ENCODE measurements at regions not wholly inside any gene's neighbourhood (a gene's known extent, or its start where the extent isn't known, plus 50 kb on each side); places are given as distances from the start of the nearest gene placed in this dataset.
A peak's percentile ranks its signal among the peaks of the same experiment; 100 is the strongest.

DNA sequence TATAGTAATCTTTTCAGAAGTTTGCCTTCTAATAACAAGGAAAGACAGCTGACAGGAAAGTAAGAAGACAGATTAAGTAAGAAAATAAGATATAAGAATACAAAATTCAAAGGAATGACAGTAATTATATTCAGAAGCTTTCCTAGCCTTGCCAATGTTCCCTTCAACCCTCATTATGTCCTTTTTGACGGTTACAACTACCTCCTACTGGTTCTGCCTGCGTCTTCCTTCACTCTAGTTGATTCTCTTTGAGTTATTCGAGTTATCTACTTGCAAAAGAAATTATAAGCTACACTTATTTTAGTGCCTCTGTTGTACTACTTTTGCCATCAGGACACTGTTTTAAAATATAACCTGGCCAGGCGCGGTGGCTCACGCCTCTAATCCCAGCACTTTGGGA is 218.9 kb upstream of the GYPC start:
- DNase-seq: no peak

DNA sequence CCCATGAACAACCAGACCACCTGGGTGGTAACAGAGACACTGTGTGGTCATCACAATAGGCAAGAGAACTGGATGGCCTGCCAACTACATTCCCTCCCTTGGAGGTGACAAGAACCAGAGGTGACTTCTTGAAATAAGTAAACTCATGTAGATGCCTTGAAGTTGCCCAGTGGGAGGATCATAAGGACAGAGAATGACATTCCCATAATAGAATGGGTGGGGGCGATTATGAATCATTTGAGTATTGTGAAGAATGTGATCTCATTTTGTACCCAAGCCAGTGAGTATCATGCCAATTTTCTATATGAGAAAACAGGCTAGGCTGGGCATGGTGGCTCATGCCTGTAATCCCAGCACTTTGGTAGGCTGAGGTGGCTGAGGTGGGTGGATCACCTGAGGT is 211.4 kb upstream of the GYPC start:
- DNase-seq: no peak

DNA sequence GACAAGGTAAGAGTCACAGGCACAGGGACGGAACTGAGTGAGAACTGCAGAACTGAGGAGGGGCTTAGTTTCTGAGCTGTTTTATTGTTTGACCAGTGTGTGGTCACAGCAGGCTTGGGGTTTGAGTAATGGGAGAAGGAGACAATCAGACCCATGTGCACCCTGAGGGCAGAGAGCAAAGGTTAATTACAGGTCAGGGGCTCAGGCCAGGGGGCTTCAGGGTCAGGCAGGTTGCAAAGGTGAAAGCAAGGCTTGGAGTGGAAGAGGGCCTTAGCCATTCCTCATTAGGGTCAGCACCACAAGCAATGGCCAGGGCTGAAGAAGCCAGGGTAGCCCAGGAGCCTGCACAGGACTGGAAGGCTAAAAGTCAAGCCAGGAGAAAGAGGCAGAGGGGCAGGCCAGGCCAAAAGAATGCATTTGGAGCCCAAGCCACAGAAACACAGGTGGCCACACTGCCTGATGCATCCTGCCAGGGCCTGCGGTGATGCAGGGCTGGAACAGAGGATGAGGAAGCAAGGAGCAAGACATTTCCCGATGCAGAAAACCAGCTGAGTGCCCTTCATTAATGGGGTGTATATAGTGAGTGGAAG is 209.8 kb upstream of the GYPC start:
- DNase-seq: no peak

DNA sequence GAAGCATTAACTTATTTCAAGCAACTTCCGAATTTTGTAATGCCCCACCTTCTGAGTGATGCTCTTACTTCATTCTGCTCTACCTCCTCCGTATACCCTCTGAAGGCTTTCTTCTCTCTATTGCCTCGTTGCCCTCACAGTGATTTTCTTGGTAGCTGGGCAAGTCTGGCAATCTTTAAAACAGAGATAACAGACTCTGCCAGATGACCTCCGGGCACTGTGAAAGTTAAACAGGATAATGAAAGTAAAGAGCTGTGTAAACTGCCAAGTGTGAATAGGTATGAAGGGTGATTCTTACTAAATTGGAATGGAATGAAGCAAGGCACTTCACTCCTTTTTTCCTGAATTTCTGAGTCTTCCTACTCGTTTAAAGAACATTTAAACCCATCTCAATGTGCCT is 207.3 kb upstream of the GYPC start:
- no peak for DNase-seq

DNA sequence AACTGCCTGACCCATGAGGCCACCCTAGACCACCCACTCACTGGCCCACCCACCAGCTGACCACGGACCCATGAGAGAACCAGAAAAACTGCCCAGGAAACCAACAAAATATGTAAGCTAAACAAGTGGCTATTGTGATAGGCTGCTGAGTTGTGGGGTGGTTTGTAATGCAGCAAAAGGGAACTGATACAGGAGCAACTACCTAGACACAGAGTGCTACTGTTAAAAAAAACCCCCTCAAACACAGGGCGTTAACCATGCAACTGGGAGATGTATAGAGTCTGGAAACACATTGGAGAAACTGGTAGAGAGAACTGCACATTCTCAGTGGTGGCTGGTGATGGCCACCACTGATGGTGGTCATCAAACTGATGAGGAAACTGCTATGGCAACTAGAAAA is 206.3 kb upstream of the GYPC start:
- no peak for DNase-seq

DNA sequence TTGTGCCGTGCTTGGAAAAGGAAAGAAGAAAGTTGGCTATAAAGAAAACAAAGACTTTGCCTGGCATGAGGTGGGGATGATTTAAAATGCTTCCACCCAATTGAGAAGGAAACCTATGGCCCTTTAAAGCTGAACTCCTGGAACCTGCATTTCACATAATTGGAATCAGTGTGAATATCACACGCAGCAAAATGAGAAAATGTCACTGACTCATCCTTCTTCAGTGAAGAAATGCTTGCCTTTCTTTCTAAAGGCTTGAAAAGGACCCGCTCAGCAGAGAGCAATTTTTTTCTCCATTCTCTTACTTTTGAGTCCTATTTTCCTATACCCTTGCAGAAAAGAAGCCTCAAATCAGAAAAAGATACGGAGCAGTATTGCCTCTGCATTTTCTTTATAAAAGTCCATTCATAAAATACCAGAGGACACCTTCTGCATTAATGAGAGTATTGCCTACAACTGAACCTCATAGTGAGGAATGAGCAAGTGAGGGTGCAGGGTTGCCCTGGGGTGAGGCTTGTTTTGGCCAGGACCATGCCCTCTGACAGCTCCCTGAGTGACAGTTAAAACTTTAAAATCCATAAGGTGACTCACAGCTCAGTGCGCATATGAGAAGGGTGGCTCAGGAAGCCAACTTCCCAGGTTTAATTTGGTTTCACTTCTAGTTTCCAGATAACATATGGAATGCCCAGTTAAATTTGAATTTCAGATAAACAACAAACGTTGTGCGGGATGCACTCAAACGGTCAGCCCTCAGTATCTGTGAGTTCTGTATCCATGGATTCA is 191.9 kb upstream of the GYPC start:
- DNase-seq: no peak

DNA sequence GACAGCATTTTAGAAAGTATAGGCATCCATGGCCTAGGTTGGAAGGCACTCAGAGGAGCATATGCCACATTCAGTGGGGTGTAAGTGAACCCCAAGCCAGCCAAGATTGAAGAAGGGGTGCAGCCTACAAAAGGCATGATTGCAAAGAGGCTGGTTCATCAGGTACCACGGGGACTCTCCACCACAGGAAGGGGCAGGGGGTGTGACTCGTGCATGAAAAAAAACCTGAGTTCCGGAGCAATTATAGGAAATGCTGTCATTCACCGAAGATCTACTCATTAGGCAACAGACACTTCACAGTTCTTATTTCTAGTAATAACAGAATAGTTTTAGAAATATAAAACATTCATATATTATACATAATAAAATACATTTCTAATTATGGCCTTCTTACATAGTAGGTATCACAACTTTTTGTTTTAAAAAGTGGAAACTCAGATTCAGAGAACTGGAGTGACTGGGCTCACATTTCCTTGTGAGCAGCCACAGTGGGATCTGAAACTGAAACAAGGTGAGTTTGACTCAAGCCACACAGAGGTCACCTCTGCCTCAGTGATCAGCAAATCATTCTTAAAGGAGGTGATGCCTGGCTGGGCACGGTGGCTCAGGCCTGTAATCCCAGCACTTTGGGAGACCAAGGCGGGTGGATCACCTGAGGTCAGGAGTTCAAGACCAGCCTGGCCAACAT is 188.4 kb upstream of the GYPC start:
- no peak for DNase-seq

DNA sequence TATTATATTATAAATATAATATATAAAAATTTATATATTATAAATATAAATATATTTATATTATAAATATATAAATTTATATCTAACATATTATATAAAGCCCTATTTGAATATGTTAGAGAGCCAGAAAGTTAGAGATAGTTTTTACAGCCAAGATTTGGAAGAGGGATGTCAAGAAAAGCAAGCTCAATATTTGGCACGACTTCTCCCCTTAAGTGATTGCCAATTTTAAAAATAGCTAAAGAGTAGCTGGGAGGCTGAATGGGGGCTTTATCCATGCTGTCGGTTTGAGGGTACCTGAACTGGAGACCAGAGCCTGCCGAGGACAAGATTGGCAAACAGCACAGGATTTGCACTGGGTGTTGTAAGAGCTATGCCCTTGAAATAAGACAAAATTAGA is 180.9 kb upstream of the GYPC start:
- no peak for DNase-seq

DNA sequence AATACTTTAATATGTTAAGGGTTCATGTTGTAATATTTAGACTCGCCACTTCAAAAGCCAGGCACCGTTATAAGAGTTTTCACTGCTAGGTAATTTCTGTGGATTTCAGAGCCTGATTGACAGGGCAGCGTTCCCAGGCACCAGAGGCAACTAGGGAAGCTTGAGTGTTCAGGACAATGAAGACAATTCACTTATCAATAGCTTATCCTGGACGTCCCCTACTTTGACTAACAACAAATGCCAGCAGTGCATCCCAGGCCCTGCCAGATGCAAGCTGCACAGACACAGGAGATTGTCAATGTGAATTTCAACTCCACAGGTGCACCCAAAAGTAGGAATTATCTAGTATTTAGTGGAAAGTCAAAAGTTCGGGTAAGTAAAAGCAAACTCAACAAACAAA is 179.3 kb upstream of the GYPC start:
- no peak for DNase-seq

DNA sequence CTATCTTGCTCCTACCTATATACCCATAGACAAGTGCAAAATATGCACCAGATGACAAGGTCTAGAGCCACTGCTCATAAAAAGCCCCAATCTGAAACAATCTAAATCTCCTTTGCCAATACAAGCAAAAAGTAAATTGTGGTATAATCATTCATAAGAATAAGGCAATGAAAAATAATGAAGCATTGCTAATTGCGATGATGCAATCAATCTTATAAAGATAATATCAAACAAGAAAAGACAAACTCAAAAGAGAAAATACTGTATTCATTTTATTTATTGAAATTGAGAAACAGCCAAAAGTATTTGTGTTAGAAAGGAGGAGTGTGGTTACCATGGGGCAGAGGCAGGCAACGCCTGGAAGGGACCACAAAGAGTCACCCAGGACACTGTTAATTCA is 175.9 kb upstream of the GYPC start:
- no peak for DNase-seq

DNA sequence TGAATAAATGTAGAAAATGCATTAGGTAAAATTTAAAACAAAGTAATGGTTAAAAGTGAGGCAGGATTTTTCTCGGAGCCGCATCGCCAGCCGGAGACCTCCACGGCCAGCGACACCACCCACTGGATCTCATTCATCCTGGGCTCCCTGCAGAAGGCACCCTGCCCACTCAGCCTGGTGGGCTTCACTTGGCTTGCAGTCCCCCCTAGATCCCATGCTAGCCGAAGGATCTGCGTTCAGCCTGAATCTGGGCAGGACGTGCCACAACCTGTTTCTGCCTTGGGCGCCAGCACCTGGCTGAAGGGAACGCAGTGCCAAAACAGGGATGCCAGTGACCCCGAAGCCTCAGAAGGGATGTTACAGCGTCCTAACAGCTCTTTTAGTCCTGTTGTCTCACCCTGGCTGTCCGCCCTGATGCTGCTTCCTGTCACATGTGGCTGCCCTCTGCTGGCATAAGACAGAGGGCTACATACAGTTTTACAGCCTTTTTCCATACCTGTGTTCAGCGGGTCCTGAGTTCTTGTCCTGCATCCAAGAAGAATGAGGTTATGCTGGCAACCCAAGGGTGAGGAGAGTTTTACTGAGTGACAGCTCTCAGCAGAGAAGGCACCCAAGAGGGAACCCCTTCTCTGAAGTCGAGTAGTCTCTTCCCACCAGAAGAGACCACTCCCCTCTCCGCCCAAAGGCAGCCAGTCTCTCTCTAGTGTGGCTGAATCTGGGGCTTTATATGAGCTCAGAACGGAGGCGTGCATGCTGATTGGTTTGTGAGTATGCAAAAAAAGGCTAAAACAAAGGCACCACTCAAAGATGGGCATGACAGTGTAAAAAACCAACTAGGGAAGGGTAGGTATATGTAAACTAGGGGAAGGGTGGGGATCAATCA is 173.1 kb upstream of the GYPC start:
- DNase-seq: no peak

DNA sequence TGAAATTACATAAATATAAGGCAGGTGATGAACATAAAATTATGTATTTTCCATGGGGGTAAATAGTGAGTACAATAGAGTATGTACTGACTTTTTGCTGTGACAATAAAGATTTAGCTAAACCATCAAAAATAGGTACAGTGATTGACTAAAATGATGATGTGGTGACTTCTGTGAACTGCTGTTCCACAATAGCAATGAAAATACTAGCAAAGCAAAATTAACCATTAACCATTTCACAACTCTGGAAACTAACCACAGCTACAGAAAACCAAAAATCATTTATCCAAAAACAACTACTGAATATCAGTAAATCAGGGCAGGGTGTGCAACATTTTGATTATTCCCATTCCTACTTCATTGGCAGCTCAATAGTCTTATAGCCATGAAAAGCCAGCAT is 161.4 kb upstream of the GYPC start:
- DNase-seq: no peak

DNA sequence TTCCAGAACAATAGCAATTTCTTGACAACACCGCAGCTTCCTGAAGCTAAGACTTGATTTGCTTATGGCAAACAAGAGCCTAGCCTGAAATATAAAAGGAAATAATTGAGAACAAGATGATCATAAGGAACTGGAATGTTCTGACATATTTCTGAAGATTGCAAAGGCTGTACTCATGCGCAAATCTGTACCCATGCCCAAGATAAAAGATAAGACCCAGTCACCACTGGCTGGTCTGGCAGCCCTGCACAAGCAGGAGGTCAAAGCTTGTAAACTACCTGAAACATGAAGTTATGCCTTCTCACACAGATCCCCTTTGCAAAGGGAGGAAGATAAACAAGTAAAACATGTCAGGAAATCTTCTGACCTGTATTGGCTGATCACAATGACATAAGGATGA is 160.8 kb upstream of the GYPC start:
- DNase-seq: no peak

DNA sequence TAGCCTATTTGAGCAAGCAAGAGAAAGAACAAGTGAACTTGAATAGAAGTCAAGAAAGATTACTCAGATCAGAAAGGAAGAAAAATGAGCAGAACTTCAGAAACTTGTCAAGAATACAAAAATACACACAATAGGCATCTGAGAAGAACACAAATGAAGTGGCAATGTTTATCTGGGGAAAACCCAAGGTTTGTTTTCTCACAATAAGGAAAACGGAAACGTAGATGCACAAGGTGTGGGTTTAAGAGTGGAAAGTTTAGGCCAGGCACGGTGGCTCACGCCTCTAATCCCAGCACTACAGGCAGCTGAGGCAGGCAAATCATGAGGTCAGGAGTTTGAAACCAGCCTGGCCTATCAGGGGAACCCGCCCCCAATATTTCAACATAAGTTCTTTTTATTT is 159.5 kb upstream of the GYPC start:
- no peak for DNase-seq

DNA sequence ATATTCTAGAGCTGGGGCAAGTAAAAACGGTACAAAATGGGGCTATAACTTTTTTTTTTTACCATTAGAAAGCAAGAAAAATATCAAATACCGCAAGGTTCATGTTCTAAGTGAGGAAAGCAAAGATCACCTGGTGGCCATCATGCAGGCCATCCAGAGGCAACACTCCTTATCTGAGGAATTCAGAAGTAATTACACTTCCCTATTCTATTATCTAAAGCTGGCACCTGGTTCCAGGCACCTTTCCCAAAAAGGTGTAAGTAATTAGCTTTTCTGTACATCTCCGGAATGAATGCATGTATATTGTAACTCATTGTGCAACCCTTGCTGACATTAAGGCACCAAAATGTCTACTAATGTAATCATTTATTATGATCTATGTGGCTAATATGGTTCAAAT is 152.5 kb upstream of the GYPC start:
- DNase-seq: no peak

DNA sequence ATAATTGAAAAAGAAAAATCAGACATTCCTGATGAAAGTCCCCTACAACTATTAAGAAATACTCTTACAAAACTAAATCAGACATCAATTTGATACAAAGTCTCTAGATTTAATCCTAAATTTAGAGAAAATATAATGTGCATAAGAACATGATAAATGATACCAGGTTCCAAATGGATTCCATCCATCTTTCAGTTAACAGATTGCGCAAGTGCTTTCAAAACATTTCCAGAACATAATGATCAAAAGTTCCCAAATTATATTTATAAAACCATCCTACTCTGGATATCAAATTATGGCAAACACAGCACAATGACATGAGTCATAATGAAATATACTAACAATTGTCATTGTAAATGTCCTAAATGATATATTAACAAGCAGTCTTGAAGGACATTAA is 151.0 kb upstream of the GYPC start:
- no peak for DNase-seq

DNA sequence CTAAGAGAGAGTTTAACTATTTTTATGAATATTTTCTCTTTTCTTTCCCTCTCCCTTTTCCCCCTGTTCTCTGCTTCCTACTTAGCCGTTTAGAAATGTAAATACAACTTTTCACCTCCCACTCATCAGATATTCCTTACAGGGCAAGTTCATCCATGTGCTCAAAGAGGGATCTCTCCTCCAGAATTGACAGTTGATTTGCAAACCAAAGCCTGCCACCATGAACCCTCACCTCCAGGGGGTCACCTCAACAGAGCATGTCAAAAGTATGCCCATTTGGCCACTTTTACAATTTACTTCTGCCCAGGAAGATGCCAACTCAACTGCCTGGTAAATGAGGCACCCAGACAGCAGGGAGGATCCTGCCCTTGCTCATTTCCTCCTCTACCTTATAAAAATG is 149.2 kb upstream of the GYPC start:
- no peak for DNase-seq

DNA sequence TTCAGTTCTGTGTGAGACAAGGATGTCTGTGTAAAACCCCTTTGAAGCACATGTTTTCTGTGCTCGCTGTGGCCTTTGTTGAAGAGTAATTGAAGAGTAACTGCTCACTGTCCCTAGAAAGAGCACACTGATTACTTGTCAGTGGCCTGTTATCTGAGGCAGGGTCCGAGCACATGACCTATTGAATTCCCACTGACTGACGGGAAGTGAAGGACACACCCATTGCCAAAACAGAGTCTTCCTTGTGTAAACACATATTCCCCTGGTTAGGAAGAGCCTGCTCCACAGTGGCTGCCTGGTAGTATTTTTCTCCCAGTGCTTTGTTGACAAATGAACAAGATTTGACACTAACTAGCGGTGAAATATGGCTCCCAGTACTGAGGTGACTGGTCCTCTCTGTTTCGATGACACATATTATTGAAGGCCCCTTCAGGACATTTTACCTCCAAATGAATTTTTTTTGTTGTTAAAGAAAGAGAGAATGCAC is 148.5 kb upstream of the GYPC start:
- DNase-seq: peak; percentile 42

DNA sequence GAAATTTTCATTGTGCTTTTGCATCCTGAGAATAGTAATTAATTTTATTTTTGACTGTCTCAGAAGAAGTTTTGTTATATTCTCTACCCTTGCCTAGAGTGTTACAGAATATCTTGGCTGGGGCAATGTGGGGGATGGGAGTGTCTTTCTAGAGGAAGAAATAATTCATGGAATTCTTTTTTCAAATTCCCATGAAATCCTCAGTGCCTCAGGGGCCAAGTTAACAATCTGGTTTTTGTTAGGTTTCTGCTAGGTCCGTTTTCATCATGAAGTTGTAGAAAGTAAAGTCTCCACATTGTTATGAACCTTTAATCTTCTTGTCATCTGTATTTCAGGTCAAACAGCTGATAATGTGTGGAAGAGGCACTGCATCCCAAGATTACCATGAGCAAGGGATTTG is 145.6 kb upstream of the GYPC start:
- DNase-seq: peak; percentile 7

DNA sequence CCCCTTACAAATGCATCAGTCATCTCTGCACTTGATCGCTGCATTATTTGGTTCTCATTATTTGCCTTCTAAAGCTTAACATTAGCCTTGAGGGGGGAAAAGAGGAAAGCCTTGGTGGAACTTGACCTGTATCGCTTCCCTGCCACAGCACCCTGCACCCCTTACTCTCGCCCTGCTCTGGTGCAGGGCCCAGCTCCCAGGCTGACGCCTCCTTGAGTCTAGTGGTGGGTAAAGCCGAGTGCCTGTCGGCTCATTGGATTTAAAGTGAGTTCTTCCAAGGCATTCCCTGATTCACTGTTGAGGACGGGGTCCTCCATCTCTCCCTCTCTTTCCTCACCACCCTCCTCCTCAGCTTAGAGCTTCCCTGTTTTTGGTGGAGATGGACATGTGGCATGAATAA is 145.0 kb upstream of the GYPC start:
- DNase-seq: no peak

DNA sequence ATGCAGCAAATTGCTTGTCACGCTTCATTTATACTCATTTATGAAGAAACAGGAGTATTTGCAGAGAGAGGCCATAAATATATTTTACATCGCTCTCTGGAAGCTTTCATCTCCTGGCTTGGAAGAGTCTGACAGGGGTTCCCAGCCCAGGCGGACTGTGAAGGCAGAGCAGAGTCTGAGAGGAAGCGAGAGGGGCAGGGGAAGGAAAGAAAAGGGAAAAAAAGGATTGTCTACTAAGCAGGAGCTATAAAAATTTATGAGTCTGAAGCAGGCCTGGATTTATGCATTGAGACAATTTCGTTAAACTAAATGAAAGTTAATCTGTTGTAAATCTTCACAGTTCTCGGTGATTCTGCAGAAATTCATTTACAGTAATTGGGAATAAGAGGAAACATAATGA is 143.9 kb upstream of the GYPC start:
- no peak for DNase-seq

DNA sequence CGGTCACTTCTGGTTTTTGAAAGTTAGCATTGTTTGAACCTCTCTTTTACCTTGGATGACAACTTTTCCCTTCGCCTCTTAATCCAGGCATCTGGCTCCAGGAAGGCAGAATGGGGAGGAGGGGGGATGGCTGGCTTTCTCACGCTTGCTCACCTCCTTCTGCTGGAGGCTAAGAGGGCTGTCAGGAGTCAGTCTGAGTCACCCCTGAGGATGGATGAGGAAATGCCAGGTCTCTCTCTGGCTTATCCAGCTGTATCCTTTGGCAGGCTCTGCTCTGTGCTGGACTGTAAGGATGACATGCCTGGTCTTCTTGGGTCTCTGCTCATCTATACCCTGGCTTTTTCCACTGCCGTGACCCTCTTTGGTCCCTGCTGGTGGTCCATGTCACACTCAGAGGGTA is 142.9 kb upstream of the GYPC start:
- no peak for DNase-seq

DNA sequence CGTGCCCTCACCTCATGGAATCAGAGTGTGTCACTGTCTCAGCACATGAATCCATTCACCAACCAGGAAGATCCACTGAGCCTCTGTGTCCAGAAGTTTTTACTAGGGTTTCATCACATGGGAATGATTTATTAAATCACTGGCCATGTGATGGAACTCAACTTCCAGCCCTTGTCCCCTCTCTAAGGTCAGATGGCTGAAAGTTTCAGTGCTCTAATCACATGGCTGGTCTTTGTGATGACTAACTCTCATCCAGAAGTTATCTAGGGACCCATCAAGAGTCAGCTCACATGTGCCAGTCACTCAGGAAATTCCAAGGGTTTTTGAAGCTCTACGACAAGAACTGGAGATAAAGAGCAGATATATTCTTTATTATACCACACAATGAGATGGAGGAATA is 140.5 kb upstream of the GYPC start:
- DNase-seq: no peak
